GM21529 (cell line): ENCODE measurements at regions not wholly inside any gene's neighbourhood (a gene's known extent, or its start where the extent isn't known, plus 50 kb on each side); places are given as distances from the start of the nearest gene placed in this dataset.

Experiments
- ATAC-seq: cut with Tn5 transposase; IDR thresholded peaks from one replicate; pipeline ENCODE4 v1.9.1; 2021; ENCODE audit not compliant: unreplicated experiment

DNA sequence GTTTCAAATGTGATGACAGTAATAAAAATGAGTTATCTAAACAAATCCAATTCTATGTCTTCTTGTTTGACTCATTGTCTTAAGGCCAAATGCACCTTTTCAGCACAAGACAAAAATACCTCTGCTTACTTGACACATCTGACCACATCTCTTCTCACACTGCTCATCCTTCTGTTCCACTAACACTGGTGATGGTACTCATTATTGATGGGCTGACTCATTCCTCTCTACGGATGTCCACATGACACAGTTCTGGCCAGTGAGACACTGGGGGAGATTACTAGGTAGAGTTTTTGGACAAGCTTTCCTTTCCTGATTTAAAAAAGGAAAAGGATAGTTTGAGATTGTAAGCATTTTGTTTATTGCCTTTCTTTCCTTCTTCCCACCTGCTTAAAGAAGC is 410.6 kb upstream of the THRB start:
- ATAC-seq = no peak

DNA sequence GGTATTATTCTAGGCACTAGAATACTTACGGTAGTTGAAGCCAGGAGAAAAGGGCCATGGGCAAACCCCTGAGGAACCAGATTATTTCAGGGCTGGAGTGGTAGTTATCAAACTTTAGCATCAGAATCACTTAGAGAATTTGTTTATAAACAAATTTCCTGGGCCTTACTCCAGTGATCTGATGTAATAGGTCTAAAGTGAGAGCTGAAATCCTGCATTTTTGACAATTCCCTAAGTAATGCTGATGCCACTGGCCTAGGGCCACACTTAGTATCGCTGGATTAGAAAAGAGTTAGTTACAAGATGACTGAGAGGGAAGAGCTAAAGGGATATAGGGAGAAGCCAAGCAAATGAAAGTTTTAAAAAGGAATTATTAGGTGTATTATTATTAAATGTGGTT is 412.5 kb upstream of the THRB start:
- ATAC-seq = no peak

- no peak for ATAC-seq
These were observed 416.4 kb upstream of the THRB start for GRCh38 chr3:24911076-24911475.

DNA sequence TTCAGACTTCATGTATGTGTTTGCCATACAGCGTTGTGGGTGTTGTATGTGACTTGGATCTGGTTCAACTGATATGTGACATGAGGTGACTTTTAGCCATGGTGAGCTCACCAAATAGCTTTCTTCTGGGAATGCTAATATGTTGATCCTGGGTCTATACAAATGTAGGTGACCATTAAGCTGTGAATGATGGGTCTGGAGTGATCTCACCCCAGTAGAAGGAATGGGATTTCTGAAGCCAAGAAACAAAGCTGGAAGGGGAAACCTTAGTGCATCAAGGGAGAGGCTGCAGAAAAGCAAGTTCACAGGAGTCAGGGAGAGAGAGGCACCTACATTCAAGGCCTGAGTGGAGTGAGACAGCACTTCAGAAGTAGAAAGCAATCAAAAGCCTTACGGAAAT is 421.0 kb upstream of the THRB start:
- no peak for ATAC-seq

- ATAC-seq = no peak
These were observed 423.3 kb upstream of the THRB start for GRCh38 chr3:24917908-24918307.

- ATAC-seq = no peak
These were observed 428.9 kb upstream of the THRB start for GRCh38 chr3:24923570-24923969.

GRCh38 chr3:24929521-24929920 is 434.9 kb upstream of the THRB start:
- ATAC-seq = no peak

DNA sequence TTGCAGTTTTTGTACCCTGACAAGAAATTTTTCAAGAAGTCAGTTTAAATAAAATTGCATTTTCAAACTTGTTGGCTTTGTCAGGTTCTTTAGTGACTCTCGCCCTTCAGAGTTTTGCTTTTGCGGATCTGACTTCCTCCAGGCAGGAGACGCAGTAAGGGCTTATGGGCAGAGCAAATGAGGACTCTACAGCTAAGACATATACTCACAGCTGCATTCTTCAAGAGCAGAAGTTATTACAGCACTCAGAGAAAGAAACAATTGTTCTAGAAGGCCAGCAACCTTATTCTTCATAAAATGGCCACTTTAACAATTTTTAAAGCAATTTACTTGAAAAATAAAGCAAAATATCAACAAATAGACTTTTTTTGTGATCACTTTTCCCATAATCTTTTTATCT is 438.8 kb upstream of the THRB start:
- no peak for ATAC-seq

DNA sequence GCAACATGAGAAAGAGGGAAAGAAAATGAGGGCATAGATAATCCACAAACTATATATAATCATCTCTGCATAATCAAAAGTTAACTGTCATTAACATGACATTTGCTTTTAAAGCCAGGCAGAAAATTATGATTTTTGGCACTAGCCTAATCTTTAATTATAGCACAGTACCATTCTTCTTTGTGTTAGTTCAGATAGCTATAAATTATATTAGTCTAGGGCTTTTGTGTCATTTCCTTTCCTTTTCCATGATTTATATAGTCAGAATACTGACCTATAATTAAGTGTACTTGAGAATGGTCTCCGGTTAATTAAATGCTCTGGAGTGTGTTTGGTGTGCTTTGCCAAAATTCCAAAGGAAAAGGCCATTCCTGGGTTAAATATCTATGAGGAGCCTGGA is 441.9 kb upstream of the THRB start:
- no peak for ATAC-seq

GRCh38 chr3:24937228-24937627 is 442.6 kb upstream of the THRB start:
- no peak for ATAC-seq

DNA sequence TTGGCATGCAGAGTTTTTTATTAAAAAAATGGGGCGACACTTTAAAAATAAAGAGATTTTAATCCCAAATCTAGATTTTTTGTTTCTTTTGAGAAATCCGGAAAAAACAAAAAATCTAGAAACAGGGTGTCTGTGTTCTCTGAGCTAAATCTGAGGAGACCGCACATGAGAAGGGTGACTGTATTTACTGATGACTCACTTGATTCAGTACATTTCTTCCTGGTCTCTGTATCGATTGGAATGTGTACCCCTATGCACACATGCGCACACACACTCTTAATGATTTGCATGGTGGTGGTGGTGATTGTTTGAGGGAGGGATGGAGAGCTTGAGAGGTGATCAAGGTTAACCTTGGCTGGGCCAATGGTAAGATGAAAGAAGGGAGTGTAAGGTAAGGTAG is 443.1 kb upstream of the THRB start:
- no peak for ATAC-seq

DNA sequence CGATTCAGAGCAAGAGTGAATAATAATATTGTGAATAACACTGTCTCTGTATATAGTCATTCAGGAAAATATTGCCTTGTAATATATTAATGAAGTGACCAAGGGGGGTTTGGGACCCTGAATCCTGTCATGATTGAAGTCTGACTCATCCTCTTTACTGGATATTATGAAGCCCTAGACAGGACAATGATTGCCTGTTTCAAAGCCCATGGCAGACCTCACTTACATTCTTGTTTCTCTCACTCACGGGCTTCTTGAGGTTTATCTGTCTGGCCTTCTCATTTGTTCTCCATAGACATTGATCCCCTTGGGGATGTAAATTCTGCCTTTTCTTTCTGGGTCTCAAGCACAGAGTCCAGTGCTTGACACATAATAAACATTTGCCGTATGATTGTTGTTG is 449.3 kb upstream of the THRB start:
- ATAC-seq = no peak

DNA sequence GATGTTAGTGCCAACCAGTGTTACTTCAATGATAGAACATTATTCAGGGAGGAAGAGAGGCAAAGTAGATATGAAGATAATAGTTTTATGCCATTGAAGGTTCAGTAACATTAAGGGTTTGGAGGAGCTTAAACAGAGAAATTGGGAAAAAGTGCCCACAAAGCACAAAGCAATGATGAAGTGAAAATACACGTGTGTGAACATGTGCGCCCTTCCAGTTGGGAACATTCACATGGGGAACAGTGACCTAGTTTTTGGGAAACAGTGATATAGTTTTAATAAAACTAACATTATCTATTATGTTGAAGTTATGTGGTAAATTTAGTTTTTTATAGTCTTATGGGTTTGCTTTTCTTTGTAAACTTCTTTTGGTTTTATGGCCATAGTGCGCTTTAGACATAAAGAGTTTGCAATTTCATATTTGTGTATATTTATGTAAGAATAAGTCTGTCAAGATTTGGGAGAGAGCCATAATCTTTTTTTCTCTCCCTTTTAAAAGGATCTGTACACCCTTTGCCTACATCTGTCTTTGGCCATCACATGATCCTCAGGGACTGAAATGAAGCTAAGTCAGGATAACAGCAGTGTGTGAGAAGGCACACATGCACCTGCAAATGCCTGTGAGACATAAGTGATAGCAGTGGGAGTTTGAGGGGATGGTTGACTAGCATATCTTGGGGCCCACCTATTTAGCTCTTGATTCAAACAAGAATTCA is 450.3 kb upstream of the THRB start:
- ATAC-seq = no peak

GRCh38 chr3:24945563-24945962 is 450.9 kb upstream of the THRB start:
- ATAC-seq = no peak

DNA sequence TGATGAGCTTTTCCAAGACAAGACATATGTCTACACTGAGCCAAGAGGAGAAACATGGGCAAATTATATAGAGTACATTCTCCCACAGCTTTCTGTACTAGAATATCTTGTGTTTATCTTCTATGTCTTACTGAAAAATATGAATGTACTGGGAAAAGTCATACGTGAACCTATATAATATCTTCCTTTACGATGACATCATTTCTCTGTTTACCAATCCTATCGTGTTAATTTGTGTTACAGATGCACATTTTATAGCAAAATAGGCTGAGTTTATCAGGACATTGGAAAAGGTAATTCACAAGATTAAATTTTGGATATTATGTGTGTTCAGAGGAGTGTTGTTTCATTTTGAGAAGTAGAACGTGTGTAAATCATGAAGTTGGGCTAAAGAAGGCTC is 452.5 kb upstream of the THRB start:
- ATAC-seq = no peak

GRCh38 chr3:24951180-24951579 is 456.5 kb upstream of the THRB start:
- ATAC-seq = no peak

DNA sequence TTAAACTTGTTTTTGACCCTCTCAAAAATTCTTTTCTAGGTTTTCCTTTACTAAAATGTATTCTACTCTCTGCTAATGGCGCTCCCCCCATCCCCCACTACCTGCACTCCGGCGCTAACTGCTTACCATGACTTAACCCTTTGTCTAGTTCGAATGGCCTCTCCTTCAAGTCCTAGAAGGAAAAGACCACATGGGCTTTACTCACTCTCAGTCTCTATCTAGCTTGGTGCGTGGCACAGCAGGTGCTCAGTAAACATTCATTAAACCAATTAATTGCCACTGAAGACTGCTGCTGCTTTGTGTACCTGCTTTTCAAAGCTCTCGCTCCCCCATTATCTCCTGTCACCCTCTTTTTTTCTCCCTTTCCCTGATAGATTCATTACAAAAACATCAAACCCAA is 457.7 kb upstream of the THRB start:
- no peak for ATAC-seq

- ATAC-seq = no peak
These were observed 458.6 kb upstream of the THRB start for GRCh38 chr3:24953060-24953771.

DNA sequence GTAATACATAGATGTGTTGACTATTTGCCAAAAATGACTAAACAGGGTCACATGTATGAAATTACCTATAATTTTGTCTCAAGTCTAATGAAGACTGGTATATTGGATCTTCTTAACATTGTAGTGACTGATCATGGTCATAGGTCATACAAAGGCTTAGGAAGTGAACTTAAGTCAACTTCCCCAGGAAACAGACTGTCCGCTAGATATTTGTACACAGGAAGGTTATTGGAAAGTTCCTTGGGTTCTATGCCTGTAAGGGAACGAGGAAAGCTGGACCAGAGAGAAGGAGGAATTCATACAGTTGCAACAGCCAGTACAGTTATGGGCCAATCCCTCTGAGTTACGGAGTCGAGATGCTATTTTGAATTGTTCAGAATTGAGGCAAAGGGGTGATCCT is 462.0 kb upstream of the THRB start:
- no peak for ATAC-seq

DNA sequence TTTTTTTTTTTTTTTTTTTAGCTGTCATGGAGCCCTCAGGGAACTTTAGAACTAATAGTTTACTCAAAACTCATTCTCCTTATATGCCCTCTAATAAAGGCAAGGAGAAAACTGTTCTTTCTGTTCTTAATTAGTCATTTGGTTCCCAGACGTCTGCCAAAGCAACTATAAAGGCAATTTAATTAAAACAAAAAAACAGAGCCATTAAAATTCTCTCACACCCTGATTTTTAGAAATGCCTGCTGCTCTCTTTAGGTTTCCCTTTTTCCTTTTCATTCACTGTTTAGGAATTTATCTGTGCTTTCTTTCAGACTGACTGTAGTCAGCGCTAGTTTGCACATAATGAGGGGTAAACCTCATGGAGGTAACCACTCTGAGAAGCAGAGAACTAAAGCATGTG is 463.6 kb upstream of the THRB start:
- ATAC-seq = no peak

DNA sequence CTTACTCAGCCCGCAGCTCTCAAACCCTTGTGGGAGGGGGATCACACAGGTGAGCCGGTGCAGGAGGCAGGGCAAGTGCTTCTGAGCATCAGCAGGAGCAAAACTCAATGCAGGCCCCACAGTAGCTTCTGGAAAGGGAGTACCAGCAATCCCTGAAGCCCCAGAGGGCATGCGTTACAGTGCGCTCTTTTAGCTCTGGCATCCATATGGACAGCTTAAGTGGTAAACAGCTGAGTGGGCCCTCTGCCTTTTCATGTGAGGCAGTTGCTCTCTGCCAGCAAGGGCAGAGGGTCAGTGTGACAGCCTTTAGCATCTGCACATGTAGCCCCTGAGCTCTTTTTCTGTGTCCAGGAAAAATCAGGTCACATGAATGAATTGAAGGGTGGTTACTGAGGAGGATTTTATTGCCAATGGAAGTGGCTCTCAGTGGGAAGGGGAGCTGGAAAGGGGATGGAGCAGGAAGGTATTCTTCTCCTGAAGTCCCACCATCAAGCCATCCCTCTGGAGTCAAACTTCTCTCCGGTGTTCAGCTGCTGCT is 464.3 kb upstream of the THRB start:
- ATAC-seq = no peak

GRCh38 chr3:24963762-24964625 is 464.1 kb upstream of the RARB start:
- ATAC-seq = no peak
